IPS DF 4.7 (cell line): ENCODE measurements at regions not wholly inside any gene's neighbourhood (a gene's known extent, or its start where the extent isn't known, plus 50 kb on each side); places are given as distances from the start of the nearest gene placed in this dataset.
"Not testable (repeated sequence)": the region's sequence is repeated elsewhere in the genome, so short reads cannot be mapped to it uniquely, and the experiment has no call there.

ENCODE experiments used
- DNase-seq: peaks from one replicate; pipeline ENCODE4 v3.0.0-alpha.2; 2013; ENCODE audit warnings: low spot score; ENCODE audit errors: extremely low read depth

DNA sequence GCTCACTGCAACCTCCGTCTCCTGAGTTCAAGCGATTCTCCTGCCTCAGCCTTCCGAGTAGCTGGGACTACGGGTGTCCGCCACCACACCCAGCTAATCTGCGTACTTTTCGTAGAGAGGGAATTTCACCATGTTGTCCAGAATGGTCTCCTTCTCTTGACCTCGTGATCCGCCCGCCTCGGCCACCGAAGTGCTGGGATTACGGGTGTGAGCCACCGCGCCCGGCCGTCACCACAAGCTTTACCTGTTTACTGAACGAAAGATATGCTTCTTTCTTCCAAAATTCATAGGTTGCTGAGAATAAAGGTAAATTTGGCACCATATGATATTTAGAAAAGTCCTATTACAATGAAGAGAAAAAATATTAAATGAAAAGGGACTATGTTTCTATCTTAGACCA lies 333.5 kb upstream of the EPHA6 start:
- DNase-seq, result no peak

DNA sequence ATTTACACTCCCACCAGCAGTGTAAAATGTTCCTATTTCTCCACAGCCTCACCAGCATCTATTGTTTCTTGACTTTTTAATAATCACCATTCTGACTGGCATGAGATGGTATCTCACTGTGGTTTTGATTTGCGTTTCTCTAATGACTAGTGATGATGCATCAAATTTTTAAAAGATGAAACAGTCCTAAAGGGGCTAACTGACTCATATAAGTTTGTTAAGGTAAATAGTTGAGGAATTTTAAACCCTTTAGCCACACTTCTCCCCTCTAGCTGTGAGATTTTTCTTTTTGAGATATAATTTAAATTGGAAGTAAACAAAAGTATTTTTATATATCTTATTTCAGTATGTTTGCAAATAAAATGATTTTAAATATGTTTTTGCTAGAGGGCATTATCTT lies 331.2 kb upstream of the EPHA6 start:
- DNase-seq, result not testable (repeated sequence)

DNA sequence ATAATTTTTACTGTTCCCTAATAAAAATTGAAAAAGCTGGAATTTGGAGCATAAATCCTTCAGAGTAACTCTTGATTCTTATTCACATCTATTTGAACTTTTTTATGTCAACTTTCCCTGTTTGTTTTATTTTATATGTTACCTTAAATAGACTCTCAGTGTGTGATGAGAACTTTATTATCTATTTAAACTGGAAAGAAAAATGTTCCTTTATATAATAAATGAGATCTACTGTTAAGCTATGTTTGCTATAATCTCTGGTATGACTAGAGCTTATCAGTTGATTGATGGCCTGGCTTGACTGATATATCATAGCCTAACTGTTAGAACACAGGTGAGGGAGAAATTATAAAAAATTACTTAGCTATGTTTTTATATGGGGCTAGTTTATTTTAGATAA lies 330.6 kb upstream of the EPHA6 start:
- no peak for DNase-seq

DNA sequence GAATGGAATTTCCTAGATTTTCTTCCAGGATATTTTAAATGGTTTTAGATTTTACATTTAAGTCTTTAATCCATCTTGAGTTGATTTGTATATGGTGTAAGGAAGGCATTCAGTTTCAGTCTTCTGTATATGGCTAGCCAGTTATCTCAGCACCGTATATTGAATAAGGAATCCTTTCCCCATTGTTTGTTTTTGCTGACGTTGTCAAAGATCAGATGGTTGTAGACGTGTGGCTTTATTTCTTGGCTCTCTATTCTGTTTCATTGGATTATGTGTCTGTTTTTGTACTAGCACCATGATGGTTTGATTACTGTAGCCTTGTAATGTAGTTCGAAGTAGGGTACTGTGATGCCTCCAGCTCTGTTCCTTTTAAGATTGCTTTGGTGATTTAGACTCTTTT lies 325.7 kb upstream of the EPHA6 start:
- DNase-seq, result no peak

DNA sequence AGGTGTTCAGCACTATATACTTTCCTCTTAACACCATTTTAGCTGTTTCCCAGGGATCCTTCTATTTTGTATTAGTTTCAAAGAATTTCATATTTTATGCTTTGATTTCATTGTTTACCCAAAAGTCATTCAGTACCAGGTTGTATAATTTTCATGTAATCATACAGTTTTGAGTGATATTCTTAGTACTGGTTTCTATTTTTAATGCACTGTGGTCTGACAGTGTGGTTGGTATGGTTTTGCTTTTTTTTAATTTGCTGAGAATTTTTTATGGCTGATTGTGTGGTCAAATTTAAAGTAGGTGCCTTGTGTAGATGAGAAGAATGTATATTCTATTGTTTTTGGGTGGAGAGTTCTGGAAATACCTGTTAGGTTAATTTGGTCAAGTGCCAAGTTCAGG lies 323.4 kb upstream of the EPHA6 start:
- no peak for DNase-seq

DNA sequence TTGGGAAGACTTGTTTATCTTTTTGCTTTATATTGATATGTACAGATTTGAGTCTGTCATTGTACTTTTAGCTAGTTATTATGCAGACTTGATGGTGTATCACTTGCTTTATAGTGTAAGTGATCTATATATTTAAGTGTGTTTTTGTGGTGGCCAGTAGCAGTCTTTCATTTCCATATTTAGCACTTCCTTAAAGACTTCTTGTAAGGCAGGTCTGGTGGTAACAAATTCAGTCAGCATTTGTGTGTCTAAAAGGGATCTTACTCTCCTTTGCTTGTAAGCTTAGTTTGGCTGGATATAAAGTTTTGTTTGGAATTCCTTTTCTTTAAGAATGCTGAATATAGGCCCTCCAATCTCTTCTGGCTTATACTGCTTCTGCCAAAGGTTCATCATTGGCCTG lies 322.5 kb upstream of the EPHA6 start:
- no peak for DNase-seq

DNA sequence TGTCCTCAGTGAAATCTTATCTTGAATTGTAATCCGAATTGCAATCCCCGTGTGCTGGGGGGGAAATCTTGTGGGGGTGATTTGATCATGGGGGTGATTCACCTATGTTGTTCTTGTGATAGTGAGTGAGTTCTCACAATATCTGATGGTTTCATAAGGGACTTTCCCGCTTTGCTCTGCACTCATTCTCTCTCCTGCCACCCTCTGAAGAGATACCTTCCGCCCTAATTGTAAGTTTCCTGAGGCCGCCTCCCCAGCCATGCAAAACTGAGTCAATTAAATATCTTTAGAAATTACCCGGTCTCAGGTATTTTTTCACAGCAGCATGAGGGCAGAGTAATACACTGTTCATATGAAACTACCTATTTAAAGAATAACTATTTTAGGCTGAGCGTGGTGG lies 304.1 kb upstream of the EPHA6 start:
- DNase-seq, result no peak

DNA sequence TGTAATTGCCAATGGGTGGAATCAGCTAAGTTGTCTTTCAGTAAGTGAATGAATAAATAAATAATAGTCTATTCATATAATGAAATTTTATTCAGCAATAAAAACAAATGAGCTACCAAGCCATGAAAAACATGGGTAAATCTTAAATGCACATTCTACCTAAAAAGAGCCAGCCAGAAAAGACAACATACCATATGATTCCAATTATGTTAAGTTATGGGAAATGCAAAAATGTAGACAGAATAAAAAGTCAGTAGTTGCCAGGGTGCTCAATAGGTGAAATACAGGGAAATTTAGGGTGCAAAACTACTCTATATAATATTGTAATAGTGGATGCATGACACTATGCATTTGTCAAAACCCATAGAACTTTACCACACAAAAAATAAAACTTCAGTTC lies 277.2 kb upstream of the EPHA6 start:
- DNase-seq, result no peak

DNA sequence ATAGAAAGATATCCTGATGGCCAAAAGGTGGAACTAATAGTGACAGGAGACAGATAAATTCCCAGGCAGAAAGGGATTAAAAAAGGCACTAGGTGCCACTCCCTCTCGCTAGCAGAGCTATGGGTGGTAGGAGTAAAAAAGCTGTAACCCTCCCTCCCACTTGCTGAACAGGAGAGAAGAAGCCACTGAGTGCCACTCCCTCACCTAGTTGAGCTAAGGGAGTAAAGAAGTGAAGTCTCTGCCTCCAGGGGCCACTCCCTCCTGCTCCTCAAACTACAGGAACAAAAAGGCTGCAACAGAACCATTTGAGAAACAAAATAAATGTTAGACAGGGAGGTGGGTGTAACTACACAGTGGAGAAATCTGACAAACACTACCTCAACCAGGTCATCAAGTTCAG lies 276.2 kb upstream of the EPHA6 start:
- no peak for DNase-seq

DNA sequence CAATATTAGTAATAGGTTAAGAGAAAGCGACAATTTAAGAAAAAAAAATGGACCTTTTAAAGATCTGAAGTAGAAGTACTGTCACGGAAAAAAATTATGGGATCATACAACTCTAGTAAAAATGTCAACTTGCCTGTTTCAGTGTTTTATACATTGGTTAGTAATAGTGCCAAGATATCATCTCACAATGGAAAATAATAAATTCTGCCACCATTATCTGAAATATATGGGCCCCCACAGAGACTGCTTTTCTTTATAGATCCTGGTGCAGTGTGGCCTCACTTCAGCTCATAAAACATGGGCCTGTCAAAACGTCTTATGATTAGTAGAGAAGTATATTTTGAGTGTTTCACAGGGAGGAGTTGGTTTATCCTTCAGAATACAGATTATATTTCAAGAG lies 266.3 kb upstream of the EPHA6 start:
- no peak for DNase-seq

DNA sequence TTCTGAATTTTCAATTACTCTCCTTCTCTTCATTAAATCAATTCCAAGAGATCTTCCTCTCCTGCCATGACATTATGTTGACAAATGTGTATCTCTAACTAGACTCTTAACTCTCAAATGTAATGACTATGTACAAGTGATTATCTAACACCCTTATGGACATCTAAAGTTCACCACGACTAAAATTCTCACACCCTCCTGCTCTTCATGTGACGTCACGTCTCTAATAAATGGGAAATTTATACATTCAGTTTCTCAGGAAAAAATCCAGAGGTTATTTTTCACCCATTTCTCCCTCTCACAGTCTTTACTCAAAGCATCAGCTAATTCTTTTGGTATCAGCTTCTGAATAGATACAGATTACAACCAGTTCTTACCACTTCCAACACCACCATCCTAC lies 237.5 kb upstream of the EPHA6 start:
- DNase-seq, result no peak

DNA sequence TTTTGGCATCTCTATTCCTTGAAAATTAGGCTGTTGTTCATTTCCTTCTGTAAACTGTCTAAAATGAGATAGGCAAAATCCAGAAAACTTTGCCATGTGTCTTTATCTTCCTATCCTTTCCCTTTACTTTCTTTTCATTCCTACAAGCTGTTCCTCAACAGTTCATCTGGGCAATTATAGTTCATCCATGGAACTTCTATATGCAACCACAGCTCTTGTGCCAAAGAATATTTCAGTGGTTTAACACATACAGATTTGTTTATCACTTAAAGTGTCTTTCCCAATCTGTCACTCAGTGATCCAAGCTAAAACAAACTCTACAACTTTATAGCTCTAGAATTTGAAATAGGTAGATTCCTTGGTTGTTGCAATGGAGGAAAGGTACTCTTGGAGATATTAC lies 230.3 kb upstream of the EPHA6 start:
- no peak for DNase-seq

DNA sequence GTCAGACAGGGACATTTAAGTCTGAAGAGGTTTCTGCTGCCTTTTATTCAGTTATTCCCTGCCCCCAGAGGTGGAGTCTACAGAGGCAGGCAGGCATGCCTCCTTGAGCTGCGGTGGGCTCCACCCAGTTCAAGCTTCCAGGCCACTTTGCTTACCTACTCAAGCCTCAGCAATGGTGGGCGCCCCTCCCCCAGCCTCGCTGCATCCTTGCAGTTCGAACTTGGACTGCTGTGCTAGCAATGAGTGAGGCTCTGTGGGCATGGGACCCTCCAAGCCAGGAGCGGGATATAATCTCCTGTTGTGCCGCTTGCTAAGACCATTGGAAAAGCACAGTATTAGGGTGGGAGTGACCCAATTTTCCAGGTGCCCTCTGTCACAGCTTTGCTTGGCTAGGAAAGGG lies 207.5 kb upstream of the EPHA6 start:
- not testable (repeated sequence) for DNase-seq

DNA sequence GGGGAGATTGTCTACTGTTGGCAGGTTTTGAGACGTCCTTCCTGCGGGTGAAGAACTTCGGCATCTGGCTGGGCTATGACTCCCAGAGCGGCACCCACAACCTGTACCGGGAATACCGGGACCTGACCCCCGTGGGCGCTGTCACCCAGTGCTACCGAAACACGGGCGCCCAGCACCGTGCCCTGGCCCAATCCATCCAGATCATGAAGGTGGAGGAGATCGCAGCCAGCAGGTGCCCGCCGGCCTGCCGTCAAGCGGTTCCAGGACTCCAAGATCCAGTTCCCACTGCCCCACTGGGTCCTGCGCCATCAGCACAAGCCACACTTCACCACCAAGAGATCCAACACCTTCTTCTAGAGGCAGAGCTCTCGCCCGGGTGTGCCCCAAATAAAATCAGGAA lies 194.9 kb upstream of the EPHA6 start:
- DNase-seq, result no peak

DNA sequence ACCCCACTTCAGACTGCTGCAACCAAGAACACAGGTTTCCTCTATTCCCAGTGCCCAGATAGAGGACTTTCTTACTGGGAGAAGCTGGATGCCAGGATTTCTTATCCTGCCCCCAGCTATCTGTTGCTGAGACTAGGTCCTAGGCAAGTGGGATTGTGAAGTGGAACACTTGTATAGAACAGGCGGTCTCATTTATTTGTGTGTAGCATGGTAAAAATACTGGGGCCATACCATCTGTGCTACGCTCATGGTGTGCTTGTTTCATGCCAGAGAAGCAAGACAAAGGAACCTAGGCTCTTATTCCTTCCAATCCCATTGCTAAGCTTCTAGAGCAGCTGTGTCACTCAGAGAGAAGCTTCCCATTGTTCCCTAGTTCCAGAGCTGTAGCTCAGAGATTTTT lies 191.5 kb upstream of the EPHA6 start:
- DNase-seq, result no peak

DNA sequence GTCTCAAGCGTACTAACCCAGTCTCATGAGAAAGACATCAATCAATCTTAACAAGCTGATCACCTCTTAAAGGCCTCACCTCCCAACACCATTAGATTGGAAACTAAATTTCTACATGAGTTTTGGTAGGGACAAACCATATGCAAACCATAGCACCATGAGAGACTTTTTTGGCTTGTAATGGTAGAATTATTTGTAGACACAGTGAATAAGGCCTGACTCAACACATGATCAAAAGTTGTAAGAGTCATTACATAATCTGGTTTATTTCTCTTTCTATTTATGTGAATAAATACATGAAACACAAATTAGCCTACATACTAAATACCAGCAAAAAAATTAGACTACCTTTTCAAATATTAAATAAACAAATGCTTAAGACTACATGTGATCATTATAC lies 183.3 kb upstream of the EPHA6 start:
- no peak for DNase-seq

DNA sequence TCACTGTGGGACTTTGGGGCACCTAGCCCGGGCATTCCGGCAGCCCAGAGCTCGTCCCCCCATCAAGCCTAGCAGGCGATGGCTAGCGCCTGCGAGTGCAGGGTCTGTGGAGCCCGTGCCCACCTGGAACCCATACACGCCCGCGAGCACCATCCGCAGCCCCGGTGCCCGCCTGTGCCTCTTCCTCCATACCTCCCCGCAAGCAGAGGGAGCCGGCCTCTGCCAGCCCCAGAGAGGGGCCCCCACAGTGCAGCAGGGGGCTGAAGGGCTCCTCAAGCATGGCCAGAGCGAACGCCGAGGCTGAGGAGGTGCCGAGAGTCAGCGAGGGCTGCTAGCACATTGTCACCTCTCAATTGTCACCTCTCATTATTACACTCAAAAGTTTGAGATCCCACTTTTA lies 167.8 kb upstream of the EPHA6 start:
- no peak for DNase-seq

DNA sequence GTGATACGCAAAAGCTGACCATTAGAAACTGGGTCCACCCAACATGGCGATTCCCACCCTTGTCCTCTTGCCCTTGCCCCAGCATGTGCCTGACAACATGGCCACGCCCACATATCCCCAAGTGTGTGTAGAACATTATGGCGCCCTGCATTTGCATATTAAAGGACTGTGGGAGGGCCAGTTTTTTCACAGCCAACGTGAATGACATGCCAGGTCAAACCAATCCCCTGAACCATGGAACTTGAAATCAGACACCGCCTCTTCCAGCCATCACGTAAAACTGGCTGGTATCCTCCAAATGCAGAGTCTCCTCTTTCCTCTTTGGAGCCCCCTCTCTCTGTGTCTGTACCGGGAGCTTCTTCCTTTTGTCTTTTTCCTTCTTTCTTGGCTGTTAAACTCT lies 156.7 kb upstream of the EPHA6 start:
- peak; percentile 36 for DNase-seq

DNA sequence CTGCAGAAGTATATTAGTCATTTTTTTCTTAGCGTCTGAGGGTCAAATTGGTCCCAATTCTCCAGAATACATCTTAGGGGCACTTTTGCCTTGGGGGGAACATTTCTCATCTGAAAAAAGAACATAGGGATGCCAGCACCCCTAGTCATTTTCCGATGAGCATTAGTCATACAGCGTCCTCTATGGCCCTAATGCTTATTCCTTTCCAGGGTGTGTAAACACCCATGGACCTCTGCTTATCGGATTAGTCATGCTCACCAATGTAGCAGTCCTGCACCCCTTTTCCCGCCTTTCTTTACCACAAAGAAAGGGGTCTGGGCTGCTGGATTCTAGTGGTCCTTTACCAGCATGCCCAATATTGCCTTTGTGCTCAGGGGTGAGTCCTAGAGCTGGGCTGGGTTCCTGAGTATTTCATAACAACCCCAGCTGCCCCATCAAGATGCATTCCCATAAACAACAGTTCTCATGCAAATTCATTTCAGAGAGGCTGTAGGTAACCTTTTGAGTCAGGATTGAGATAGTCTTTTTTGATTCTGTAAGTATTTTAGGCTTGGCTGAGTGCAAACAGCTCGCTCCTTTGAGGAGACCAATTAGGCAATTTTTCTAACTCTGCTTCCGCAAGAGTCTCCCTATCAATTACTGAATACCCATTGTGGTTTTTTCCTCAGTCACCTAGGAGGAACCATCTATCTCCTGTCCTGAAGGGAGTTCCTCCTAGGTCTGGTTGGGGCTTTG lies 142.4 kb upstream of the EPHA6 start:
- not testable (repeated sequence) for DNase-seq

DNA sequence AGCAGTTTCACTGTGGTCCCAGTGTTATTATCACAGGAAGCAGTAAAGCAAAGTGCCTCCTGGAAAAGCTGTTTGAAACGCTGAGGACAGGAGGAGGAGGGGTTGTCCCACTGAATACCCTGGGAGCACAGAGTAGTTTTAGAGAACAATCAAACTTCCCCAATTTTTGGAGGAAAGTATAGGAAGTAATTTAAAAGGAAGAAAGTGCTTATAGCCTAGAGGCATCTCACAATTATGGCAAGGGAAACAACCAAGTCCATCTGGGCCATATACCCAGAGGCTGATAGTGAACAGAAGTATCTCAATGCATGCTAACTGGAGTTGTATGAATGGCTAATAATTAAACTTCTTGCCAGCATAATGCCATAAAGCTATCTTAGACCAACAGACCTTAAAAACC lies 137.2 kb upstream of the EPHA6 start:
- DNase-seq, result no peak

DNA sequence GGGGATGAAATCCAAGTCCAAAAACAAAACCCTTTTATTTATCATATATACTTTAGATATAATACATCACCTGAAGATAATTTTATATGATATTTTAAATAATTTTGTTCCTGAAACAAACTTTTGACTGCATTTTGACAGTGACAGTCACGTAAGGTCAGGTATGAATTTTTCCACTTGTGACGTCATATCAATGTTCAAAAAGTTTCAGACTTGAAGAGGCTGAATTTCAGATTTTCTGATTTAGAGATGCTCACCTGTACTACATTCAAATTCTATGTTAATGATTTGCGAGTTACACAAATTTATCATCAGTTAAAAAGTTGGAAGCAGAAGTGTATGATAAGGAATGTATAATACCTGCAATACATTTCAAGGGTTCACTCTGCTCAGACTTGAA lies 136.1 kb upstream of the EPHA6 start:
- DNase-seq, result no peak

DNA sequence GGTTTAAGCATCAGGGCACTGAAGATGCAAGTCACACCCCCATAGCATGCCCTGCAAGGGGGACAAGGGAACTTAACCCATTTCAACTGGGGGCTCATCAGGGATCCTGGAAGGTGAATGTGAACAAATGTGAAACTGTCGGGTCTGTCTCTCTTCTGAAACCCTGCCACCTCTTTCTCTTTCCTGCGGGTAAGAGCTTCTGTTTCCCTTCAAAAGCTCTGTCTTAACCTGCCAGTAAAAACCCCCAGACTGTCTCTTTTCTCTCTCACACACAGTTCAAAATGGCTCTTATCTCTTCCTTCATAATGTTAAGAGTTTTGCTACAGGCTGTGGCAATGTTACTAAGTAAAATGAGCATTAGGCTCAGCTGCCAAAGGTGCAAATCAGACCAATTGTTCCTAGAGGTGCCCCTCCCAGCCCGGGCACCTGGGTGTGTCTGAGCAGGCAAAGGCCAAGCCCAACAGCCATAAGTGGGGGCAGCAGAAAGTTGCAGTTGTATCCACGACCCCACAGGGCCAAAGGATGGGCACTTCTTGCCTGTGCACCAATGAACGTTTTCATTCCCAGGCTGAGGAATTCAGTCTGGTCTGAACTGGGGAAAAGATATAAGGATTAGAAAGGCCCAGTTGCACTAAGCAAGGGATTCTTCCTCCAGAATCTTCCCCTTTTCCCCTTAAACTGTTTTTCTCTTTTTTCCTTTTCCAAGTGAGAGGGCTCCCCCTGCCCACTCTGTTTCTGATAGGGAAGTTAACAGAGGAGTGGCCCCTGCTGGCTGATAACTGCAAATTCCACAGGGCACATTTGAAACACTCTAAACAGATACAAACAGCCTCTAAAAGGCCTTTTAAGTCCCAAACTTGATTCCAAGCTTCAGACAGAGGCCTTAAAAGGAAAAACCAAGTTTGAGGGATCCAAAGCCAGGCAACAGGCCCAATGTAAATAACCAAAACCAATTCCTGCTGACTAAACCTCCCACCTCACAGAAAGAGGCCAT lies 113.8 kb upstream of the EPHA6 start:
- no peak for DNase-seq

DNA sequence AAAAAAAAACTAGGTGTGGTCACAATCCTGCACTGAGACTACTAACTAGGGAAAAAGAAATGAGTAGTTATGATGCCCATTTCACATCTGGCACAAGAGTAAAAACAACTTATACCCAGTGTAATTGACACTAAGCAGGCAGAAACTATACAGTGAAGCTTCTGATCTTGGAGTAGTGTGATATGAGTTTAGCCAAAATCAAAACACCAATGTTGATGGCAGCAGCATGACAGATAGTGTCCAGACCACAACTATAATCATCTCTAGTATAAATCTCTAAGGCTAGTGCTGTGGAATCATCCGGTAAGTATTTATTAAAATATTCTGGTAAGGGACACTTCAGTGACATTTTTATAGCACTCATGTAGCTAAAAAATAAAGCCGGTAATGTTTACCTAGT lies 108.5 kb upstream of the EPHA6 start:
- no peak for DNase-seq
